WTC11 (cell line): ENCODE measurements at regions not wholly inside any gene's neighbourhood (a gene's known extent, or its start where the extent isn't known, plus 50 kb on each side); places are given as distances from the start of the nearest gene placed in this dataset.

Experiments
- ATAC-seq: fragments of 200-7000 bp; cut with Tn5 transposase; 2 replicates; pipeline ENCODE4 v1.10.0; 2021; ENCODE audit warnings: mild to moderate bottlenecking, moderate library complexity
- CTCF ChIA-PET: fragments of 300-600 bp; sonication (Branson Sonifier 250); formaldehyde crosslinking; loops from one replicate; lab custom pipeline; 2021; ENCODE audit warnings: antibody characterized with exemption; lab: Charles Lee
- POLR2A ChIA-PET: fragments of 350-600 bp; sonication (Branson Sonifier 250); formaldehyde crosslinking; loops from one replicate; lab custom pipeline; 2021; ENCODE audit warnings: antibody characterized with exemption; lab: Charles Lee
- DNase-seq: peaks from one replicate; pipeline ENCODE4 v3.0.0; 2021; ENCODE audit warnings: low spot score
- H3K27ac Mint-ChIP-seq: 2 replicates; pipeline ENCODE4 v1.8.0; 2021; ENCODE audit warnings: mixed read lengths
- H3K27me3 Mint-ChIP-seq: 2 replicates; pipeline ENCODE4 v1.8.0; 2021; ENCODE audit warnings: low read depth, mild to moderate bottlenecking, moderate library complexity, mixed read lengths
- H3K36me3 Mint-ChIP-seq: 2 replicates; pipeline ENCODE4 v1.8.0; 2021; ENCODE audit warnings: mixed read lengths
- H3K4me1 Mint-ChIP-seq: 2 replicates; pipeline ENCODE4 v1.8.0; 2022; ENCODE audit warnings: mixed read lengths
- H3K4me3 Mint-ChIP-seq: 2 replicates; pipeline ENCODE4 v1.8.0; 2021; ENCODE audit warnings: mild to moderate bottlenecking, moderate library complexity, mixed read lengths
- H3K9me3 Mint-ChIP-seq: 2 replicates; pipeline ENCODE4 v1.8.0; 2021; ENCODE audit warnings: mixed read lengths
- AR ChIP-seq: fragments of 250-450 bp; sonication (Bioruptor Pico); IDR thresholded peaks from 2 replicates; pipeline ENCODE4 v1.9.0; 2021; ENCODE audit warnings: mild to moderate bottlenecking
- CREB1 ChIP-seq: sonication (generic); formaldehyde crosslinking; IDR thresholded peaks from 2 replicates; pipeline ENCODE4 v1.8.0; 2023; ENCODE audit warnings: mild to moderate bottlenecking, missing genetic modification reagents
- E2F4 ChIP-seq: sonication (generic); formaldehyde crosslinking; IDR thresholded peaks from 2 replicates; pipeline ENCODE4 v1.8.1; 2022; ENCODE audit warnings: low read depth, mild to moderate bottlenecking, moderate library complexity, missing genetic modification reagents, borderline replicate concordance
- EMX1 ChIP-seq: fragments of 250-450 bp; sonication (Bioruptor Pico); IDR thresholded peaks from 2 replicates; pipeline ENCODE4 v1.8.0; 2021; ENCODE audit warnings: mild to moderate bottlenecking
- FOXP4 ChIP-seq: sonication (generic); formaldehyde crosslinking; IDR thresholded peaks from 2 replicates; pipeline ENCODE4 v1.8.0; 2022; ENCODE audit warnings: mild to moderate bottlenecking, missing genetic modification reagents
- MYBL2 ChIP-seq: sonication (generic); formaldehyde crosslinking; IDR thresholded peaks from 2 replicates; pipeline ENCODE4 v1.8.1; 2023; ENCODE audit warnings: mild to moderate bottlenecking, moderate library complexity, missing genetic modification reagents
- NFATC4 ChIP-seq: fragments of 250-450 bp; sonication (Bioruptor Pico); IDR thresholded peaks from 2 replicates; pipeline ENCODE4 v1.9.0; 2021; ENCODE audit warnings: mild to moderate bottlenecking
- NFYB ChIP-seq: sonication (generic); formaldehyde crosslinking; conservative IDR thresholded peaks from 2 replicates; pipeline ENCODE4 v1.8.0; 2022; ENCODE audit warnings: low read depth, missing genetic modification reagents
- PRRX2 ChIP-seq: fragments of 250-450 bp; sonication (Bioruptor Pico); IDR thresholded peaks from 2 replicates; pipeline ENCODE4 v1.8.0; 2021; ENCODE audit warnings: mild to moderate bottlenecking
- TEAD4 ChIP-seq: sonication (generic); formaldehyde crosslinking; IDR thresholded peaks from 2 replicates; pipeline ENCODE4 v1.8.0; 2022; ENCODE audit warnings: mild to moderate bottlenecking, missing genetic modification reagents
- TP53 ChIP-seq: sonication (generic); formaldehyde crosslinking; IDR thresholded peaks from 2 replicates; pipeline ENCODE4 v1.8.1; 2023; ENCODE audit warnings: mild to moderate bottlenecking, missing genetic modification reagents
- ZBTB21 ChIP-seq: sonication (generic); formaldehyde crosslinking; IDR thresholded peaks from 2 replicates; pipeline ENCODE4 v1.8.1; 2023; ENCODE audit warnings: mild to moderate bottlenecking, missing genetic modification reagents, borderline replicate concordance
- ZMAT4 ChIP-seq: fragments of 250-450 bp; sonication (Bioruptor Pico); IDR thresholded peaks from 2 replicates; pipeline ENCODE4 v1.9.0; 2021; ENCODE audit warnings: mild to moderate bottlenecking
- ZNF416 ChIP-seq: fragments of 250-450 bp; sonication (Bioruptor Pico); IDR thresholded peaks from 2 replicates; pipeline ENCODE4 v1.9.0; 2021; ENCODE audit warnings: mild to moderate bottlenecking, inconsistent platforms
- ZSCAN18 ChIP-seq: fragments of 250-450 bp; sonication (Bioruptor Pico); IDR thresholded peaks from 2 replicates; pipeline ENCODE4 v2.1.2; 2022; ENCODE audit warnings: mild to moderate bottlenecking, moderate library complexity

GRCh38 chrX:122244080-122244479 is 940.0 kb upstream of the GRIA3 start (continued):
- TF ChIP-seq AR (peak; percentile 16; the same call in 1 of the 2 replicates), TEAD4 (CRISPR knock-in tag) (no peak)

GRCh38 chrX:122245175-122245574 is 938.9 kb upstream of the GRIA3 start:
- Mint-ChIP-seq H3K4me1 (peaks cover 50% of the 10 kb centered on the region), H3K9me3 (no peaks in the 10 kb centered on the region), H3K27me3 (no peaks in the 10 kb centered on the region; the same call in 1 of the 2 replicates), H3K4me3 (no peak overlapping the region), H3K27ac (peak overlapping the region; percentile 79), H3K36me3 (peaks cover 12% of the 10 kb centered on the region)
- peak; percentile 21 for ATAC-seq
- POLR2A ChIA-PET, result no interaction called here
- CTCF ChIA-PET, result no interaction called here
- TF ChIP-seq NFYB (CRISPR knock-in tag) (no peak), EMX1 (peak; percentile 73; the same call in 1 of the 2 replicates), TP53 (no peak), PRRX2 (CRISPR knock-in tag) (no peak)
- DNase-seq, result no peak

- no peak for DNase-seq
- H3K27ac Mint-ChIP-seq, result no peak overlapping the region; the same call in 1 of the 2 replicates
- H3K4me1 Mint-ChIP-seq, result peaks cover 42% of the 10 kb centered on the region
- TF ChIP-seq AR, result 0 out of 2 replicates have a peak, but pooled peaks have one; percentile 60
- TF ChIP-seq ZMAT4 (CRISPR knock-in tag), result no peak
- H3K36me3 Mint-ChIP-seq, result peaks cover 4% of the 10 kb centered on the region
- ChIA-PET POLR2A (interaction anchor here (1.0 kb wide), 1 partner anchor 9 kb away, joined by 3 read pairs; no protein-coding TSS in a partner anchor), CTCF (no interaction called here)
- ATAC-seq, result no peak; the same call in 1 of the 2 replicates
- H3K27me3 Mint-ChIP-seq, result no peaks in the 10 kb centered on the region; the same call in 1 of the 2 replicates
- no peaks in the 10 kb centered on the region for H3K9me3 Mint-ChIP-seq
- no peak overlapping the region for H3K4me3 Mint-ChIP-seq
Measured at GRCh38 chrX:122245943-122246342, 938.1 kb upstream of the GRIA3 start.

- ChIA-PET POLR2A (no interaction called here), CTCF (no interaction called here)
- H3K4me1 Mint-ChIP-seq, result peaks cover 39% of the 10 kb centered on the region
- H3K36me3 Mint-ChIP-seq, result peaks cover 3% of the 10 kb centered on the region; the same call in 1 of the 2 replicates
- no peaks in the 10 kb centered on the region for H3K9me3 Mint-ChIP-seq
- TF ChIP-seq NFATC4 (CRISPR knock-in tag) (no peak), ZNF416 (CRISPR knock-in tag) (0 out of 2 replicates have a peak, but pooled peaks have one; percentile 6), EMX1 (peak; percentile 62; the same call in 1 of the 2 replicates)
- no peaks in the 10 kb centered on the region; the same call in 1 of the 2 replicates for H3K27me3 Mint-ChIP-seq
- ATAC-seq, result no peak; the same call in 1 of the 2 replicates
- DNase-seq, result no peak
- H3K4me3 Mint-ChIP-seq, result no peak overlapping the region
- H3K27ac Mint-ChIP-seq, result no peak overlapping the region
Measured at GRCh38 chrX:122246937-122247336, 937.1 kb upstream of the GRIA3 start.

- ChIA-PET POLR2A (no interaction called here), CTCF (no interaction called here)
- Mint-ChIP-seq H3K4me3 (no peak overlapping the region), H3K27ac (no peak overlapping the region), H3K36me3 (no peaks in the 10 kb centered on the region), H3K4me1 (peaks cover 31% of the 10 kb centered on the region), H3K27me3 (peaks cover 10% of the 10 kb centered on the region), H3K9me3 (no peaks in the 10 kb centered on the region)
- ATAC-seq (no peak), DNase-seq (no peak)
- TF ChIP-seq E2F4 (CRISPR knock-in tag), result no peak
- TF ChIP-seq ZBTB21 (CRISPR knock-in tag), result no peak
- TF ChIP-seq ZSCAN18 (CRISPR knock-in tag), result no peak
- TF ChIP-seq FOXP4 (CRISPR knock-in tag), result no peak
- TF ChIP-seq CREB1 (CRISPR knock-in tag), result no peak
- no peak for TF ChIP-seq MYBL2
- TF ChIP-seq, all 79 proteins: peak for 0
Measured at GRCh38 chrX:122248681-122249080, 935.4 kb upstream of the GRIA3 start.
